NT2/D1 (cell line): ENCODE measurements at regions not wholly inside any gene's neighbourhood (a gene's known extent, or its start where the extent isn't known, plus 50 kb on each side); places are given as distances from the start of the nearest gene placed in this dataset.

ENCODE experiments used
- YY1 ChIP-seq: IDR thresholded peaks from 2 replicates; pipeline ENCODE4 v1.6.1; 2011; ENCODE audit not compliant: insufficient read length, insufficient read depth
- ZNF274 ChIP-seq: IDR thresholded peaks from 2 replicates; pipeline ENCODE4 v1.6.1; 2011; ENCODE audit warnings: mild to moderate bottlenecking, low read depth, low read length

GRCh38 chr7:124633740-124634139 lies 131.9 kb downstream of the GPR37 start:
- TF ChIP-seq ZNF274, result no peak
- TF ChIP-seq YY1, result no peak
